Neural crest cell (in vitro differentiated cells): ENCODE measurements at regions not wholly inside any gene's neighbourhood (a gene's known extent, or its start where the extent isn't known, plus 50 kb on each side); places are given as distances from the start of the nearest gene placed in this dataset.

Experiments
- DNase-seq: peaks from one replicate; pipeline ENCODE4 v3.0.0; 2021; ENCODE audit warnings: low read depth, mixed read lengths, low spot score
- H3K27ac Mint-ChIP-seq: one replicate; pipeline ENCODE4 v1.8.0; 2021; ENCODE audit warnings: mild to moderate bottlenecking, mixed read lengths; ENCODE audit not compliant: unreplicated experiment
- H3K27me3 Mint-ChIP-seq: 2 replicates; pipeline ENCODE4 v1.8.0; 2021; ENCODE audit warnings: low read depth, mild to moderate bottlenecking, mixed read lengths
- H3K36me3 Mint-ChIP-seq: 2 replicates; pipeline ENCODE4 v1.8.0; 2021; ENCODE audit warnings: low read depth, mild to moderate bottlenecking, mixed read lengths
- H3K4me1 Mint-ChIP-seq: 2 replicates; pipeline ENCODE4 v1.8.0; 2021; ENCODE audit warnings: mixed read lengths
- H3K4me3 Mint-ChIP-seq: one replicate; pipeline ENCODE4 v1.8.0; 2021; ENCODE audit warnings: mild to moderate bottlenecking, mixed read lengths
- H3K9me3 Mint-ChIP-seq: 2 replicates; pipeline ENCODE4 v1.8.0; 2021; ENCODE audit warnings: mixed read lengths
- CTCF ChIP-seq: fragments of 200-600 bp; sonication (generic); conservative IDR thresholded peaks from 2 replicates; pipeline ENCODE4 v1.5.0; 2021; ENCODE audit warnings: antibody characterized with exemption, mild to moderate bottlenecking

- Mint-ChIP-seq H3K27ac (no peak overlapping the region), H3K4me1 (peaks cover 4% of the 10 kb centered on the region), H3K36me3 (no peaks in the 10 kb centered on the region), H3K27me3 (no peaks in the 10 kb centered on the region), H3K9me3 (no peaks in the 10 kb centered on the region), H3K4me3 (no peak overlapping the region)
- no peak for DNase-seq
- no peak for TF ChIP-seq CTCF
Observed at GRCh38 chr20:53713328-53714056, 119.9 kb upstream of the ZNF217 start.

GRCh38 chr20:53712212-53712977 lies 118.8 kb upstream of the ZNF217 start:
- DNase-seq, result no peak

GRCh38 chr20:53711333-53712211 lies 117.9 kb upstream of the ZNF217 start:
- Mint-ChIP-seq H3K27me3 (no peaks in the 10 kb centered on the region), H3K4me1 (peaks cover 23% of the 10 kb centered on the region), H3K36me3 (no peaks in the 10 kb centered on the region), H3K27ac (no peak overlapping the region), H3K4me3 (no peak overlapping the region), H3K9me3 (no peaks in the 10 kb centered on the region)
- no peak for TF ChIP-seq CTCF
- DNase-seq, result no peak

More at GRCh38 chr20:53712212-53712977, 118.8 kb upstream of the ZNF217 start:
- no peak overlapping the region for H3K4me3 Mint-ChIP-seq
- no peak overlapping the region for H3K27ac Mint-ChIP-seq
- no peaks in the 10 kb centered on the region for H3K36me3 Mint-ChIP-seq
- H3K9me3 Mint-ChIP-seq, result no peaks in the 10 kb centered on the region
- H3K27me3 Mint-ChIP-seq, result no peaks in the 10 kb centered on the region
- H3K4me1 Mint-ChIP-seq, result peaks cover 15% of the 10 kb centered on the region
- no peak for TF ChIP-seq CTCF

- H3K4me3 Mint-ChIP-seq, result no peak overlapping the region
- H3K27ac Mint-ChIP-seq, result no peak overlapping the region
- no peaks in the 10 kb centered on the region for H3K36me3 Mint-ChIP-seq
- TF ChIP-seq CTCF, result no peak
- DNase-seq, result no peak
- H3K9me3 Mint-ChIP-seq, result no peaks in the 10 kb centered on the region
- H3K27me3 Mint-ChIP-seq, result no peaks in the 10 kb centered on the region
- peaks cover 28% of the 10 kb centered on the region for H3K4me1 Mint-ChIP-seq
Observed at GRCh38 chr20:53708129-53708968, 114.7 kb upstream of the ZNF217 start.
